ENCODE measurements at regions not wholly inside any gene's neighbourhood (a gene's known extent, or its start where the extent isn't known, plus 50 kb on each side); places are given as distances from the start of the nearest gene placed in this dataset.

DNA sequence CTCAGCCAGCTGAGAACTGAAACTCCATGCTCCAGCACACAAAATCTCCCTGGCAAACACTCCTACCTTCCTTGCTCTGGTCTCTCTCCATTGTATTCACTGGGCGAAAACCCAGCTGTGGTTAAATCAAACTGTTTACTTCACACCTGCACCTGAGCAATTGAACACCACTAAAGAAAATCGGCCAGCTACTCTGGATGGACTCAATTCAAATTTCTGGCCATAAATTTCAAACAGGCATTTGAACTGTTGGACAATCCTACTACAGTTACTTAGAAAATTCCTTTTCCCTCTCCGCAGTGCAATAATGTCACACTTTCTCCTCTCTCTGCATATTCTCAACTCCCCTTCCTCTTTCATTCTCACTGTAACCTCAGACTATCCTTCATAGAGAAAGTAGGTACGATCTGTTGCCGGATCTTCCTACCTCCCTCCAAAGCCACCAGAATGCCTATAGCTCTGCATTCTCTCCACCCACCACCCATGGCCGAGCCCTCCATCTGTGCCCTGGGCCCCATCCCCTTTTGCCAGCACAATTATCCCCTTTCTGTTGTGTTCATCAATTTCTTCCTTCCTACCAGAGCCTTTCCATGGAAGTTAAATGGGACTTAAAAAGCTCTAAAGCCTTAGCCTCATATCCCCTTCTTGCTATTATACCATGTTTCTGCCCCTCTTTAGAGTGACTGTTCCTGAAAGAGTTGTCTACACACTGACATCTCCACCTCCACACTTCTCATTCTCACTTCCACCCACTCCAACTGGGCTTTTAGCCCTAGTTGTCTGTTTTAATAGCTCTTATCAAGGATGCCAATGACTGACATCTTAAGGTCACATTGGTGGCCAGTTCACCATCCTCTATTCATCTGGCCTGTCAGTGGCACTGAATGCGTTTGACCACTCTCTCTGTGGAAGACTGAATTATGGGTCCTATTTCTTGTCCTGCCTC, 127.5 kb upstream of the SLC1A4 start:
- H3K4me3 ChIP-seq (ENCODE audit: low read depth, low read length), result no peak overlapping the region
- TF ChIP-seq POLR2A (IDR thresholded peaks at IDR 0.05; ENCODE audit: extremely low read depth, insufficient read length), result no peak
- TF ChIP-seq, protein P1, sequence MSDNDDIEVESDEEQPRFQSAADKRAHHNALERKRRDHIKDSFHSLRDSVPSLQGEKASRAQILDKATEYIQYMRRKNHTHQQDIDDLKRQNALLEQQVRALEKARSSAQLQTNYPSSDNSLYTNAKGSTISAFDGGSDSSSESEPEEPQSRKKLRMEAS (IDR thresholded peaks at IDR 0.05; ENCODE audit: low read depth, low read length), result no peak
- no peak for TF ChIP-seq CTCF (IDR thresholded peaks at IDR 0.05; ENCODE audit: low read depth, low read length)
- TF ChIP-seq MYC (IDR thresholded peaks at IDR 0.05; ENCODE audit: low read depth, low read length), result no peak
- DNase-seq (ENCODE audit: low read depth), result no peak

GRCh38 chr2:64862623-64863022, 126.6 kb upstream of the SLC1A4 start:
- TF ChIP-seq MYC (IDR thresholded peaks at IDR 0.05; ENCODE audit: low read depth, low read length) (no peak), CTCF (IDR thresholded peaks at IDR 0.05; ENCODE audit: low read depth, low read length) (no peak), POLR2A (IDR thresholded peaks at IDR 0.05; ENCODE audit: extremely low read depth, insufficient read length) (no peak)
- TF ChIP-seq, protein P1 (IDR thresholded peaks at IDR 0.05; ENCODE audit: low read depth, low read length), result no peak
- no peak overlapping the region for H3K4me3 ChIP-seq (ENCODE audit: low read depth, low read length)
- DNase-seq (ENCODE audit: low read depth), result no peak

- peak; percentile 84 for DNase-seq (ENCODE audit: low read depth)
- no peak overlapping the region for H3K4me3 ChIP-seq (ENCODE audit: low read depth, low read length)
- TF ChIP-seq POLR2A (IDR thresholded peaks at IDR 0.05; ENCODE audit: extremely low read depth, insufficient read length) (no peak), CTCF (IDR thresholded peaks at IDR 0.05; ENCODE audit: low read depth, low read length) (no peak), MYC (IDR thresholded peaks at IDR 0.05; ENCODE audit: low read depth, low read length) (peak; percentile 61)
- TF ChIP-seq, protein P1 (IDR thresholded peaks at IDR 0.05; ENCODE audit: low read depth, low read length), result peak; percentile 69
Observed at GRCh38 chr2:64863097-64863820, 125.9 kb upstream of the SLC1A4 start.

DNA sequence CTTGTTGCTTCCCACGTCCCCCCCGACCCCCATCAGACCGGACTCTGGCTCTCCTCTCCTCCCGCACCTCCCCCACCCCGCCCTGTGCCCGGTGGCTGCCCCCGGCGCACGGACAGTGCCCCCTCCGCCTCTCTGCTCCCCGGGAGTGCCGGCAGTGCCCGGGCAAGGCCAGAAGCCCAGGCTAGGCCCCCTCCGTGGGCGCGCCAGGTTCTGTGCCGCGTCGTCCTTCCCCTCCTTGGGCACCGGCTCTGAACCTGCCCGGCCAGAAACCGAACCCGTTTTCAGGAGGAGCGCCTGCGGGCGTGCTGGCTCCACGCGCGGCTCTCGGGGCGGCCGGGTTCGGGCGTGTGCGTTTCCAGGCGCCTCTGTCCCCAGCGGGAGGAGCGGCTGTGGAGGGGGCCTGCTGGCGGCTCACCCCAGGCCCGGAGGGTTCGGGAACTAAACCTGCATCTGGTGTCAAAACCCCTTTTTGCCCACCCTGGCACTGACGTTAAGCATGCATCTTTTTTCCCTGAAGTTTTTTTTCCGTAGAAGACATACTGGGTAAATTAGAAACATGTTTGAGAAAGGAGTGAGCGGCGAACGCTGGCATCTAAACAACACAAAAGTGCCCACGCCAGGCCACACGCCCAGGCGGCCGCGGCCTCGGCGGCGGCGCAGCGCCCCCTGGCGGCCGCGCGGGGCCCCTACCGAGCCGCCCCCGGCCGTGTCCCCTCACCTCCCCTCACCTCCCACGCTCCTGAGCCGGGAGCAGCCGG, 123.9 kb upstream of the SLC1A4 start:
- H3K4me3 ChIP-seq (ENCODE audit: low read depth, low read length), result peak overlapping the region; percentile 66
- TF ChIP-seq CTCF (IDR thresholded peaks at IDR 0.05; ENCODE audit: low read depth, low read length) (peak; percentile 22), MYC (IDR thresholded peaks at IDR 0.05; ENCODE audit: low read depth, low read length) (peak; percentile 9; the same call in 1 of the 2 replicates), POLR2A (IDR thresholded peaks at IDR 0.05; ENCODE audit: extremely low read depth, insufficient read length) (no peak)
- TF ChIP-seq, protein P1 (IDR thresholded peaks at IDR 0.05; ENCODE audit: low read depth, low read length), result no peak
- peak; percentile 82 for DNase-seq (ENCODE audit: low read depth)

GRCh38 chr2:64865831-64866345, 123.3 kb upstream of the SLC1A4 start:
- H3K4me3 ChIP-seq (ENCODE audit: low read depth, low read length), result peak overlapping the region; percentile 25
- DNase-seq (ENCODE audit: low read depth), result peak; percentile 38
- TF ChIP-seq MYC (IDR thresholded peaks at IDR 0.05; ENCODE audit: low read depth, low read length), result no peak
- TF ChIP-seq, protein P1 (IDR thresholded peaks at IDR 0.05; ENCODE audit: low read depth, low read length), result no peak
- no peak for TF ChIP-seq POLR2A (IDR thresholded peaks at IDR 0.05; ENCODE audit: extremely low read depth, insufficient read length)
- TF ChIP-seq CTCF (IDR thresholded peaks at IDR 0.05; ENCODE audit: low read depth, low read length), result no peak

Data from NB4 (cell line).